ENCODE measurements at regions not wholly inside any gene's neighbourhood (a gene's known extent, or its start where the extent isn't known, plus 50 kb on each side); places are given as distances from the start of the nearest gene placed in this dataset.
"Not testable (repeated sequence)": the region's sequence is repeated elsewhere in the genome, so short reads cannot be mapped to it uniquely, and the experiment has no call there.

GRCh38 chr11:64428693-64429092 is 69.7 kb downstream of the RPS6KA4 start:
- Histone ChIP-seq H3K4me1 (ENCODE audit: insufficient read depth, low read length) (no peaks in the 10 kb centered on the region), H3K27me3 (ENCODE audit: control insufficient read depth in 1 of 2, insufficient read depth in 2 of 2, low read length in 2 of 2) (no peaks in the 10 kb centered on the region), H3K9ac (ENCODE audit: low read length) (no peak overlapping the region), H3K36me3 (ENCODE audit: insufficient read depth, low read length) (no peaks in the 10 kb centered on the region), H3K4me3 (ENCODE audit: low read depth in 1 of 2, low read length in 2 of 2) (no peak overlapping the region), H3K9me3 (ENCODE audit: low read length) (no peaks in the 10 kb centered on the region), H3K27ac (ENCODE audit: low read depth, low read length) (no peak overlapping the region)

DNA sequence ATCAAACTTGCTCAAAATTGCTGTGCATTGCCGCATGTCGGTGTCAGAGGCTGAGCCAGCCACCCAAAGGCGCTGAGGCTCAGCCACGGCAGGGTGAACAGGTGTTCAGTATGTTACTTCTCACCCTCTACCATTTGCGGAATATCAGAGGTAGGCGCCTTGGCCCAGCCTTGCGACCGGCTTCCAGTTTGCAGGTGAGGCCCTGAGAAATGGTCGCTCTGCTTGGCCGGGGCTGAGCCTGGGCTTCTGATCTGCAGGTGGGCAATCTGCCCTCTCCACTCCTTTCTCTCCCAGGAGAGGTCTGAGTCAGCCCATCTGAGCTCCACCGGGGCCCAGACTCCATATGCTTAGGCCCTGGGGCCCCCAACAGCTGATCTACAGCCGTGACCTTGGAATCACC is 71.0 kb downstream of the RPS6KA4 start:
- Histone ChIP-seq H3K27ac (ENCODE audit: low read depth, low read length) (no peak overlapping the region), H3K9me3 (ENCODE audit: low read length) (no peaks in the 10 kb centered on the region), H3K4me1 (ENCODE audit: insufficient read depth, low read length) (no peaks in the 10 kb centered on the region), H3K36me3 (ENCODE audit: insufficient read depth, low read length) (no peaks in the 10 kb centered on the region), H3K9ac (ENCODE audit: low read length) (no peak overlapping the region), H3K27me3 (ENCODE audit: control insufficient read depth in 1 of 2, insufficient read depth in 2 of 2, low read length in 2 of 2) (no peaks in the 10 kb centered on the region), H3K4me3 (ENCODE audit: low read depth in 1 of 2, low read length in 2 of 2) (no peak overlapping the region)

- Histone ChIP-seq H3K9ac (ENCODE audit: low read length) (no peak overlapping the region), H3K4me3 (ENCODE audit: low read depth in 1 of 2, low read length in 2 of 2) (no peak overlapping the region), H3K27me3 (ENCODE audit: control insufficient read depth in 1 of 2, insufficient read depth in 2 of 2, low read length in 2 of 2) (no peaks in the 10 kb centered on the region), H3K4me1 (ENCODE audit: insufficient read depth, low read length) (no peaks in the 10 kb centered on the region), H3K36me3 (ENCODE audit: insufficient read depth, low read length) (no peaks in the 10 kb centered on the region), H3K27ac (ENCODE audit: low read depth, low read length) (no peak overlapping the region), H3K9me3 (ENCODE audit: low read length) (no peaks in the 10 kb centered on the region)
Measured at GRCh38 chr11:64430645-64431044, 71.7 kb downstream of the RPS6KA4 start.

DNA sequence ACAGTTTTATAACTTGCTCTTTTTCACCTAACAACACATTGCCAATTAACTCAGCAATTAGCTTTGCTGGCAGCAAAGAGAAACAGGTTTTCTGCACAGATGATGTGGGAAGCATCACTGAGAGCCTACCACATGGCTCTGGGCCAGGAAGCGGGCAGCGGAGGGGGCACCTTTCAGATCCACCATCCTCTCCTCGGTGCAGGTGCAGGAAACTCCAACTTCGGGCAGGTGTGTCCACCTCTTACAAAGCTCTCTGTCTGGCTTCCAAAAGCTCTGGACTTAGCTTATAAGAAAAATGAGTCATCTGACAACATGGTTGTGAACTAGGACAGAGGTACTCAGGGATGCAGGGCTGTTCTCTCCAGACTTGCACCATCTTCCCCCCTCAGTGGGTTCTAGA is 77.0 kb downstream of the RPS6KA4 start:
- Histone ChIP-seq H3K27me3 (ENCODE audit: control insufficient read depth in 1 of 2, insufficient read depth in 2 of 2, low read length in 2 of 2) (peaks cover 0 to 6% of the 10 kb centered on the region in 2 donors), H3K4me3 (ENCODE audit: low read depth in 1 of 2, low read length in 2 of 2) (no peak overlapping the region), H3K27ac (ENCODE audit: low read depth, low read length) (no peak overlapping the region), H3K9me3 (ENCODE audit: low read length) (no peaks in the 10 kb centered on the region), H3K4me1 (ENCODE audit: insufficient read depth, low read length) (no peaks in the 10 kb centered on the region), H3K9ac (ENCODE audit: low read length) (no peak overlapping the region), H3K36me3 (ENCODE audit: insufficient read depth, low read length) (no peaks in the 10 kb centered on the region)

GRCh38 chr11:64437426-64437825 is 78.5 kb downstream of the RPS6KA4 start:
- no peak overlapping the region for H3K27ac ChIP-seq (ENCODE audit: low read depth, low read length)
- H3K9ac ChIP-seq (ENCODE audit: low read length) = no peak overlapping the region
- no peaks in the 10 kb centered on the region for H3K9me3 ChIP-seq (ENCODE audit: low read length)
- no peak overlapping the region for H3K4me3 ChIP-seq (ENCODE audit: low read depth in 1 of 2, low read length in 2 of 2)
- no peaks in the 10 kb centered on the region for H3K4me1 ChIP-seq (ENCODE audit: insufficient read depth, low read length)
- no peaks in the 10 kb centered on the region for H3K36me3 ChIP-seq (ENCODE audit: insufficient read depth, low read length)
- peaks cover 0 to 6% of the 10 kb centered on the region in 2 donors for H3K27me3 ChIP-seq (ENCODE audit: control insufficient read depth in 1 of 2, insufficient read depth in 2 of 2, low read length in 2 of 2)

DNA sequence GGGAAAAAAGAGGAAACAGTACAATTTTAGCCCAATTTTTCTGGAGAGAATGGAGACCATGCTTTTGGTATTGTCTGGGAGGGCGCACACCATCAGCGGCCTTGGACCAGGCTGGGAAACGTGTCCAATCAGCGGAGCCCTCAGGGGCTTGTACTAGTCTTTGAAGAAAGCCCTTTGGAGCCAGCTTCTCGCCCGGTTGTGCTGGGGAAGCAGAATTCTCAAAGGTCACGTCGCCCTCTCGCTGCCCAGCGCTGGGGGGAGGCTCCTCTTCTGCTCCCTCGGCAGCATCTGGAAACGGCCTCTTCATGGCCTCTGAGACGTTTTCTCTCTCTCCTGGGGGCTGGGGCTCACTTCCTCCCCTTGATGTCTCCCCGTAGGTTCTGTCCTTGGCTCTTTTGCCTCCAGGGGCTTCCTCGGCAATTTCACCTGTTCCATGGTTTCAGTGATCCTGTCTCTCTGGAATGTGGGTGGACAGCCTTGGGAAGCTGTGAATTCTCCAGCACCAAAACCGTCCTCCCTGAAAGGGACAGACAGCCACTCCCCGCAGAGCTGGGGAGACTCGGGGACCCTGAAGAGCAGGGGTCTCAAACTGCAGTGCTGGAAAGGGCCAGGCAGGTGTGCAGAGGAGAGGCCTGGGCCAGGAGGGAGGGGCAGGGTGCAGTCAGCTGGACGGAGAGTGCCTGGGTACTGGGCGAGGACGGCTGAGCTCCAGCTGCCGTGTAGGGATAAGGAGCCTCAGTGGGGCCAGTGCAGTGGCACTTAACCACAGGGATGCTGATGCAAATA is 80.2 kb downstream of the RPS6KA4 start:
- H3K9ac ChIP-seq (ENCODE audit: low read length) = no peak overlapping the region
- H3K27ac ChIP-seq (ENCODE audit: low read depth, low read length) = no peak overlapping the region
- H3K9me3 ChIP-seq (ENCODE audit: low read length) = no peaks in the 10 kb centered on the region
- no peaks in the 10 kb centered on the region for H3K4me1 ChIP-seq (ENCODE audit: insufficient read depth, low read length)
- H3K27me3 ChIP-seq (ENCODE audit: control insufficient read depth in 1 of 2, insufficient read depth in 2 of 2, low read length in 2 of 2) = peaks cover 0 to 6% of the 10 kb centered on the region in 2 donors
- H3K4me3 ChIP-seq (ENCODE audit: low read depth in 1 of 2, low read length in 2 of 2) = no peak overlapping the region
- no peaks in the 10 kb centered on the region for H3K36me3 ChIP-seq (ENCODE audit: insufficient read depth, low read length)

DNA sequence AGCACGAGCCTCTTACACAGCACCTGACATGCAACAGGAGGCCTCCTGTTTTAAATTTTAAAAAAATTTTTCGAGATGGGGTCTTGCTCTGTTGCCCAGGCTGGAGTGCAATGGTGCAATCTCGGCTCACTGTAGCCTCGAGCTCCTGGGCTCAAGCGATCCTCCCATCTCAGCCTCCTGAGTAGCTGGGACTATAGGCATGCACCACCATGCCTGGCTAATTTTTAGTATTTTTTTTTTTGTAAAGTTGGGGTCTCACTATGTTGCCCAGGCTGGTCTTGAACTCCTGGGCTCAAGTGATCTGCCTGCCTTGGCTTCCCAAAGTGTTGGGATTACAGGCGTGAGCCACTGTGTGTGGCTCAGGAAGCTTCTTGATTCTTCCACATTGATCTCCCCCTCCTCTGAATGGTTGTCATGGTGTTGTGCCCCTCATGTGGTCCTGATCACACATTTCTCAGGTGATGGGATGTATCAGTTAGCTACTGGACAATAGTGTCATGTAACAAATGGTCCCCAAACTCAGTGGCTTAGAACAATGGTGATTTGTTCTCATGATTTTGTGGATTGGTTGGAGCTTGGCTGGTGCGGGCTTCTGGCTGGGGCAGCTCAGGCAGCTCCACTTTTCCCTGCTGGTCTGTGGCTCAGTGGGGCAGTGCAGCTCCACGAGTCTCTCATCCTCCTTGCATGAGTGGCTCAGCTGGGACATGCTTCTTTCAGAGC is 81.0 kb downstream of the RPS6KA4 start:
- not testable (repeated sequence) for H3K4me1 ChIP-seq (ENCODE audit: insufficient read depth, low read length); H3K27me3 ChIP-seq (ENCODE audit: control insufficient read depth in 1 of 2, insufficient read depth in 2 of 2, low read length in 2 of 2); H3K27ac ChIP-seq (ENCODE audit: low read depth, low read length); H3K9me3 ChIP-seq (ENCODE audit: low read length); H3K4me3 ChIP-seq (ENCODE audit: low read depth in 1 of 2, low read length in 2 of 2); H3K36me3 ChIP-seq (ENCODE audit: insufficient read depth, low read length); H3K9ac ChIP-seq (ENCODE audit: low read length)

GRCh38 chr11:64441127-64441526 is 82.2 kb downstream of the RPS6KA4 start:
- Histone ChIP-seq H3K27me3 (ENCODE audit: control insufficient read depth in 1 of 2, insufficient read depth in 2 of 2, low read length in 2 of 2) (peaks cover 0 to 6% of the 10 kb centered on the region in 2 donors), H3K27ac (ENCODE audit: low read depth, low read length) (no peak overlapping the region), H3K4me1 (ENCODE audit: insufficient read depth, low read length) (no peaks in the 10 kb centered on the region), H3K36me3 (ENCODE audit: insufficient read depth, low read length) (no peaks in the 10 kb centered on the region), H3K9ac (ENCODE audit: low read length) (no peak overlapping the region), H3K4me3 (ENCODE audit: low read depth in 1 of 2, low read length in 2 of 2) (no peak overlapping the region), H3K9me3 (ENCODE audit: low read length) (no peaks in the 10 kb centered on the region)

DNA sequence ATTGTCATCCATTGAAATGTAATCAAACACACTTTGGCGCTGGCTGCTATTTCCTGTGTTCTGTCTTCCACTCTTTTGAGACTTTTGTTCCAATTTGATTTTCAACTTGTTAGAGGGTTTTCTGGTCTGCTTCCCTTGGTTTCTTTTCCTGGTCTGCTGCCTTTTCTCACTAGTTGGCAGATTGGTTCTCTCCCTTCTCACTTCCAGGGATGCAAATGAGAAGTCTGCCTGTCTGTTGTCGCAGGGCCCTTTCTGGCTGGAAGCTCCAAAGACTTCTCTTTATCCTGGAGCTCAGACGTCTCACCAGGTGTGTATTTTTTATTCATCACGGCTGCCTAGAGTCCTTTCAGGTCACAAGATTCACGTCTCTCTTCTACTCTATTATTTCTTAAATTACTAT is 84.0 kb downstream of the RPS6KA4 start:
- Histone ChIP-seq H3K27ac (ENCODE audit: low read depth, low read length) (no peak overlapping the region), H3K9me3 (ENCODE audit: low read length) (no peaks in the 10 kb centered on the region), H3K27me3 (ENCODE audit: control insufficient read depth in 1 of 2, insufficient read depth in 2 of 2, low read length in 2 of 2) (peaks cover 0 to 6% of the 10 kb centered on the region in 2 donors), H3K36me3 (ENCODE audit: insufficient read depth, low read length) (no peaks in the 10 kb centered on the region), H3K9ac (ENCODE audit: low read length) (no peak overlapping the region), H3K4me1 (ENCODE audit: insufficient read depth, low read length) (no peaks in the 10 kb centered on the region), H3K4me3 (ENCODE audit: low read depth in 1 of 2, low read length in 2 of 2) (no peak overlapping the region)

- Histone ChIP-seq H3K9ac (ENCODE audit: low read length) (no peak overlapping the region), H3K4me1 (ENCODE audit: insufficient read depth, low read length) (peaks cover 14% of the 10 kb centered on the region), H3K27ac (ENCODE audit: low read depth, low read length) (no peak overlapping the region)
Measured at GRCh38 chr11:64444838-64445441, 86.0 kb downstream of the RPS6KA4 start.

GRCh38 chr11:64445651-64446050 is 86.7 kb downstream of the RPS6KA4 start:
- Histone ChIP-seq H3K9ac (ENCODE audit: low read length) (no peak overlapping the region), H3K36me3 (ENCODE audit: insufficient read depth, low read length) (no peaks in the 10 kb centered on the region), H3K27me3 (ENCODE audit: control insufficient read depth in 1 of 2, insufficient read depth in 2 of 2, low read length in 2 of 2) (peaks cover 0 to 6% of the 10 kb centered on the region in 2 donors), H3K4me3 (ENCODE audit: low read depth in 1 of 2, low read length in 2 of 2) (no peak overlapping the region), H3K9me3 (ENCODE audit: low read length) (no peaks in the 10 kb centered on the region), H3K4me1 (ENCODE audit: insufficient read depth, low read length) (peaks cover 14% of the 10 kb centered on the region), H3K27ac (ENCODE audit: low read depth, low read length) (no peak overlapping the region)

More at GRCh38 chr11:64444838-64445441, 86.0 kb downstream of the RPS6KA4 start:
- Histone ChIP-seq H3K4me3 (ENCODE audit: low read depth in 1 of 2, low read length in 2 of 2) (no peak overlapping the region), H3K9me3 (ENCODE audit: low read length) (no peaks in the 10 kb centered on the region), H3K27me3 (ENCODE audit: control insufficient read depth in 1 of 2, insufficient read depth in 2 of 2, low read length in 2 of 2) (peaks cover 0 to 3% of the 10 kb centered on the region in 2 donors), H3K36me3 (ENCODE audit: insufficient read depth, low read length) (no peaks in the 10 kb centered on the region)

Data from muscle layer of colon (tissue), 2 donors.